GM18868 (cell line): ENCODE measurements at regions not wholly inside any gene's neighbourhood (a gene's known extent, or its start where the extent isn't known, plus 50 kb on each side); places are given as distances from the start of the nearest gene placed in this dataset.

Source experiments
- ATAC-seq: cut with Tn5 transposase; IDR thresholded peaks from one replicate; pipeline ENCODE4 v1.9.1; 2021; ENCODE audit warnings: mild to moderate bottlenecking, moderate library complexity; ENCODE audit not compliant: unreplicated experiment

DNA sequence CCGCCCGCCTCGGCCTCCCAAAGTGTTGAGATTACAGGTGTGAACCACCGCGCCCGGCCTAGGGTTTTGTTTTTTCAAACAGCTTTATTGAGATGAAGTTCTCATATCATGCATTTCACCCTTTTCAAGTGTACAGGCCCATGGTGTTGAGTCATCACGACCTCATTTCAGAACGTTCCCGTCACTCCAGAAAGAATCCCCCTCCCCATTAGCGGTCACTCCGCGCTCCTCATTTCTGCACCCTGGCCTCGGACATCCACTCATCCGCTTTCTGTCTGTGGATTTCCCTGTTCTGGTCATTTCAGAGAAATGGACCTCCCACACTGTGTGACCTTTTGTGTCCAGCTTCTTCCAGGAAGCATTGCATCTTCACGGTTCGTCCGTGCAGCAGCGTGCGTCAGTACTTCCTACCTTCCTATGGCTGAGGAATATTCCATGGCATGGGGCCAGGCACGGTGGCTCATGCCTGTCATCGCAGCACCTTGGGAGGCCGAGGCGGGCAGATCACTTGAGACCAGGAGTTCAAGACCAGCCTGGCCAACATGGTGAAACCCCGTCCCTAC lies 135.2 kb upstream of the GSE1 start:
- ATAC-seq: no peak

GRCh38 chr16:85479972-85480726 lies 133.0 kb upstream of the GSE1 start:
- no peak for ATAC-seq

DNA sequence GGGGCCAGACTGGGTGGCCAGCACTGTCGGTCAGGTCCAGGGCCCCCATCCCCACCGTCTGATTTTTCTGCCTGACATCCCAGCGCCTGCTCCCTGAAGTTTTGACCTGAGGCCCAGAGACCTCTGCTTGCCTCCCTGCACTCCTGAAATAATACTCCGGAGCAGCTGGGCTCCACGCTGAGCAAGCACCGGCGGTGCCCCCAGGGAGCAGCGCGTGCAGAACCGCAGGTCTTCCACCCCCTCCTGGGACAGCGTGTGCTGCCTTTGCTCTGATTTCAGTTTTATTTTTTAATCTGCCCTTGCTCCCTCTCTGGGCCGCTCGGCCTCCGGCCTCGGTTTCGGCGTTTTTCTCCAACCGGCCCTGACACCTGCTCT lies 132.4 kb upstream of the GSE1 start:
- no peak for ATAC-seq

DNA sequence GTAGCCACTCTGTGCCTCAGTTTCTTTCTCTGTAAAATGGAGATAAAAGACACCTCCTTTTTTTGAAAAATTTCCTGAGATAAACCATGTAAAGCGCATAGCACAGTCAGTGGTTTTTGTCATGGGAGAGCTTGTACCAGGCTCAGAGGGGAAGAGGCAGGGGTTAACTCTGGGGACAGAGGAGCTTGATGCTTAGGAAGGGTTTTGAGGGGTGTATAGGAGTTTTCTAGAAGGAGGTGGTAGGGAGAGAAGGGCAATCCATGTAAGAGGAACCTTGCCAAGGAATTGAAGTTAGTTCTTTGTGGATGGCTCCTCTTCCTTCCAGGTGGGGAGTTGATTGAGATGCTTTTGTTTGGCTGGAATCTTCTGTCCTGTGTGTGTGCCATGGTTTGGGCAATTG lies 131.9 kb upstream of the GSE1 start:
- no peak for ATAC-seq

- ATAC-seq: no peak
Measured at GRCh38 chr16:85481738-85482137, 131.4 kb upstream of the GSE1 start.

DNA sequence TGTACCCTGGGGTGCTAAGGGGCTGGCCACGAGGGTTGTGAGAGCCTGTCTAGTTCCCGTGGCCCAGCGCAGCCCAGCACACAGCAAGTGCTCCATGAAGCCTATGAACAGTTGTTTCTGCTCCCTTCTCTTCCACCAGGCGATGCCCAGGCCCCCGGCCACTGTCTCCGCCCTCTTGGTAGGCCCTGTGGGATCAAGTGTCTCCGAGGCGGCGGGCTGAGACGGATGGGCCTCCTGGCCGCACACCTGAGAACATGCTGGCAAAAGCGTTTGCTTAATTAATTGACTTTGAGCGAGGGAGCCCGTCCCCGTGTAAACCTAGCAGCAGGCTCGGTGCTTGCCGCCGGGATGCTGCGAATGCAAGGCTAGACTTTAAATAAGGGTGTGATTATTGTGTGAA lies 129.7 kb upstream of the GSE1 start:
- no peak for ATAC-seq

DNA sequence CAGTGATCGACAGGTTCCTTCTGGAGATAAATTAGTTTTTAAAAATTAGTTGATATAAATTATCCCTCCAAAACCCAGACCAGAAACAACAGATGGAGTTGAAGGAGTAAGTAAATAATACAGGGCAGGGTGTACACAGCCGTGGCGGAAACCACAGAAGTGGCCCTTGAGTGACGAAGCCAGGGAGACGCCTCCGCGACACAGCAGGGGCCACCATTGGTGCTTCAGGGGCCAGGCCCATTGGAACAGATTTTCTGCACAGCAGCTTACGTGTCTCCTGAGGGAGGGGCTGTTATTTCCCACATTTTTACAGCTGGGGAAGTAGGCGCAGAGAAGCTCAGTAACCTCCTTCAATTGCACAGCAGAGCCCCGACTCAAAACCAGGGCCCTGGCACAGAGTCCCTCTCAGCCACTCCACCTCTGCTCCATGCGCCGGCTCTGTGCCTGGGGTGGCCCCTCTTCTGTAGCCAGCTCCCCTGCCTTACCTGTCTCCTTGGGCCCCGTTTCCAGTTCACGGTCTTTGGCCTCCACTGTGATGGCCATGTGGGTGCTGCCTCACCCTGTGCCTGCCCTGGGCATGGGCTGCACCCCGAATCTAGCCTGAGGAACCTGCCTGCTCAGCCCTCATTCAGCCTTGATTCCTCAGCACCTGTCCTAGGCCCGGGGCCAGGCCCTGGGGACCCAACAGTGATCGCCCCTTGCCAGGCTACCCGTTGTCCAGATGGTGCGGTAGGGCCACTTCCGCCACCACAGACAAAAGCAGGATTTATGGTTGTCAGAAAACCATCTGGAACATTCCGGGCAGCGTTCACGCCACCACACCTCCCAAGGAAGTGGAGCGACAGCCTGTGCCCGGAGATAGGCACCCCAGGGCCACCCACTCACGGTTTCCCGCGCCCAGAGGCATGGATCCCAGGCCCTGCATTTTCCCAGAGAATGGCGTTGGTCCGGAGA lies 128.5 kb upstream of the GSE1 start:
- no peak for ATAC-seq

DNA sequence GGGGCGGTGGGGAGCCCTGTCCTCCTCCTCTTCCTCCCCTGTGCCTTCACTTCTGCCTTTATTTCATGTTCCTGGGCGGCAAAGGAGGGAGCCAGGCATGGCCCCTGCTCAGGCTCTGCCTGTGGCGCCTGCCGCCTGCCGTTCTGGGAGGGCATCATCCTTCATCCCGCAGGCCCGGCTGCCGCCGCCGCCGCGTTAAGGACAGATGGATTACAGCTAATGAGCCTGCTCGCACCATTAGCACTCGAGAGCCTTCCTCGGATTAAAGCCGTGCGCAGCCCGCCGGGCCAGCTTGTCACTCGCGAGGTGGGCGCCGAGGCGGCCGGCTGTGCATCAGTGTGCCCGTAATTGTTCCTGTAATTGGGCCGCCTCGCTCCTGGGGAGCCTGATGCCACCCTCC lies 127.7 kb upstream of the GSE1 start:
- ATAC-seq: no peak

- ATAC-seq: no peak
Measured at GRCh38 chr16:85486256-85486915, 126.7 kb upstream of the GSE1 start.

DNA sequence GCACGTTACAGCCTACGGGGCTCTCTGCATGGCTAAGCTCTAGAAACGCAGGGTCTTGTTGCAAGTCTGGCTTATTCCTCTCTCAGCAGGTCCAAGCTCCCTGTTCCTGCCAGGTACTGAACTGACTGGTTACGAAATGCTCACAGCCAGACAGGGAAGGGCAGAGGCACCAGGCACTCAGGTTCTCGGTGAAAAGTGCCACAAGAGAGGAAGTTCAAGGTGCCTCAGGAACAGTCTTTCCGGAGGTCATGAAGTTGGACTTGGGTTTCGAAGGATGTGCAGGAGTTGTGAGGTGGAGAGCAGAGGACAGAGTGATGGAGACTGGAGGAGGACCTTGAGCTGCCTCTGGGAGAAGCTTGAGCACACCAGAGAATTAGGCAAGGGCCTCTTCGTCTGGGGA lies 124.7 kb upstream of the GSE1 start:
- ATAC-seq: no peak

DNA sequence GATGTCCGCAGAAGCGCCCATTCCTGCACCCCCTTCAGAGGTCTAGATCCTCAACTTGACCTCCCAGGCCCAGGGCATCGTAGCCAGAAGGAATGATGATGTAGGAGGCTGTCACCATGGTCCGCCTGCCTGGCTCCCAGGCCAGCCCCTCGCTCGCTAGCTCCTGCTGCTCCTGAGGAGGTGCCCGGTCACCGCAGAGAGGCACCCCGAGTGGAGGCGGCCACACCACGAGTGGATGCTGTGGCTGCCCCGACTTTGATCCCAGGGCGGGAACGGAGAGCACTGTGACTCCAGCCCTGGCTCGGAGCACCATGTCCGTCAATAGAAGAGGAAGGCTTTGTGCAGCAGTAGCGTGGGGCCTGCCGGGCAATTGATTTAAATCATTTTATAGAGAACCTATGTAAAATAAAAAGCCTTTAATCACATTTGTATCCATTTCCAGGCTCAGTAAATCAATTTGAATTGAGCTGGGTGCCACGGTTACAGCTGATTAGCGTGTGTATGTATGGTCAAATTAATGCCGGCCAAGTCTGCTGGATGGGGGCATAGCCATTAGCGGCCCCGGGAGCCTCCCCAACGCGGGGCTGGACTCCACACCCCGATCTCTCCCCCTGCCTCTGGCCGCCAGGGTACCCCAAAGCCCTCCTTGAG lies 122.6 kb upstream of the GSE1 start:
- no peak for ATAC-seq

DNA sequence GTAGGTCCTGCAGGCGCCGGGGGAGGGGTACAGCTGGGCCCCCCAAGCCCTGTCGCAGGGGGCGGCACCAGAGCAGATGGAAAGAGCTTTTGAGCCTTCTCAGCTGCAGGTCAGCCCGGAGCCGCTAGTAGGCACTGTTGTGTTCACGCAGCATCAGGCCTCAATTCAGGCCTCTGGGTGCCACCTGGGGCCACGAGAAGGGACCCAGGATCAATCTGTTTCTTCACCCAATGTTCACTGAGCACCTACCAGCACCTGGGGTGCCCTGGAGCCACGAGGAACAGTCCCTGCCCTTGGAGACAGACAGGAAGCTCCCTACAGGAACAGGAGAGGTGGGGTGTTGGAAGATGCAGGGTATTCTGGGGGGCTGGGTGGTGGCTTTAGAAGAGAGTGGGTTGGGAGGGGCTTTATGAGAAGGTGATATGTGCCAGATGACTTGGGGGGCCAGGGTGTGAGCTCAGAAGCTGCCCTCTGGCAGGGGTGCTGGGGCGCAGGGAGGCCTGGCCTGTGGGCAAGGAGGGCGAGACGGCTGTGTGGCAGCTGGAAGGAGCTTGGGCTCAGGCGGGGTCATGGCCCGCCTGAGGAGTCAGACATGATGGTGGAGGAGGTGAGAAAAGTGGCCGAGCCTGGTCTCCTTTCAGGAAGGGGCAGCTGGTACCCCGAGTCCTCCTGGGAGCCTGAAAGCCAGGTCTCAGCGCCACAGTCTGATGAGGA lies 121.9 kb upstream of the GSE1 start:
- ATAC-seq: no peak

DNA sequence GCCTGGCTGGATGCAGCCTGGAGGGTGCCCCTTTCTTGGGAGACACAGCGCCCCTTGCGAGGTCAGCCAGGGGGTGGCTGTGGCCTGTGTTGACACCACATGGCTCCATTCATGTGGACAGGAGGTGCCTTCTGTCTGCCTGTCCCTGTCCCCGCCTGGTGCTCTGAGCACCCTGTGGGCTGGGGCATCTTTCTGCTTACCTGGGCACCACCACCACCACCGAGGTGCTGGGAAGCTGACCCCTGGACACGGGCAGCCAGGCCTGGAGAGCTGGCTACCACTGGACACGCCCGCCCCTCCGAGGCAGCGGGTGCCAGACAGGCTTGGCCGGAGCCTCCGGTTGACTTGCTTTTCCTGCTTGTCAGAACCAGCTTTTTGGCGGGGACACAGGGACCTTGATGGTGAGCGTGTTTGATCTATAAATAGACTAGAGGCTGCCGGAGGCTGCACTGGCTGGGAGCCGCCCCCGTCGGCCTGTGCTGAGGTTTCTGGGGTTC lies 121.3 kb upstream of the GSE1 start:
- no peak for ATAC-seq

DNA sequence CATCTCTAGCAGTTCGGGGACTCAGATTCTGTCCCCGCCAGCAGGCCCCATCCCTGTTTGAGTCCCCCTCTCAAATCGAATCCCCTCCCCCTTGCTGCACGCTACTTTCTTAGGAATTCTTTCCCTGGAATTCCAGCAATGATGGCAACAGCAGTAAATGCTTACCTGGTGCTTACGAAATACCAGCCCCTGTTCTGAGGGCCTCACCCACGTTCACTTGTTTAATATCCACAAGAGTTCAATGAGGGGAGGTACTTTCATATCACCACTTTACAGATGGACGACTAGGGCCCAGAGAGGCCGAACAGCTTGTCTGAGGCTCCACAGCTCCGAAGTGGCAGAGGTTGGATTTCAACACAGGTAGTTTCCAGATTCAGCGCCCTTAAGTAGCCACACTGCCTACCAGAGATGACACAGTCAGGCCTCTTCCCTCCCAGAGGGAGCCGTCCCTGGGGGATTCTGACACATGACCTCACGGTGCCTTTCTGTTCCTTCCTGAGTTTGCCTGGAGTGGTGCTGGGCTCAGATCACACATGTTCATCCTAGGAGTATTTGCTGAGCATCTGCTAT lies 120.7 kb upstream of the GSE1 start:
- ATAC-seq: no peak

DNA sequence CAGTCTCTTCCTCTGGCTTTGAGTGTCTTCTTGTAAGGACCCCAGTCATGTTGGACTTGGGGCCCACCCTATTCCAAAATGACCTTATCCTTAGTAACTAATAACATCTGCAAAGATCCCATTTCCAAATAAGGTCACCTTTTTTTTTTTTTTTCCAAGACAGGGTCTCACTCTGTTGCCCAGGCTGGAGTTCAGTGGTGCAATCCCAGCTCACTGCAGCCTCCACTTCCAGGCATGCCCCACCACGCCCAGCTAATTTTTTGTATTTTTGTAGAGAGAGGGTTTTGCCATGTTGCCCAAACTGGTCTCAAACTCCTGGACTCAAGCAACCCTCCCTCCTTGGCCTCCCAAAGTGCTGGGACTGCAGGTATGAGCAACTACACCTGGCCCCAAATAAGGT lies 118.8 kb upstream of the GSE1 start:
- no peak for ATAC-seq

- no peak for ATAC-seq
Measured at GRCh38 chr16:85495259-85495658, 117.9 kb upstream of the GSE1 start.

DNA sequence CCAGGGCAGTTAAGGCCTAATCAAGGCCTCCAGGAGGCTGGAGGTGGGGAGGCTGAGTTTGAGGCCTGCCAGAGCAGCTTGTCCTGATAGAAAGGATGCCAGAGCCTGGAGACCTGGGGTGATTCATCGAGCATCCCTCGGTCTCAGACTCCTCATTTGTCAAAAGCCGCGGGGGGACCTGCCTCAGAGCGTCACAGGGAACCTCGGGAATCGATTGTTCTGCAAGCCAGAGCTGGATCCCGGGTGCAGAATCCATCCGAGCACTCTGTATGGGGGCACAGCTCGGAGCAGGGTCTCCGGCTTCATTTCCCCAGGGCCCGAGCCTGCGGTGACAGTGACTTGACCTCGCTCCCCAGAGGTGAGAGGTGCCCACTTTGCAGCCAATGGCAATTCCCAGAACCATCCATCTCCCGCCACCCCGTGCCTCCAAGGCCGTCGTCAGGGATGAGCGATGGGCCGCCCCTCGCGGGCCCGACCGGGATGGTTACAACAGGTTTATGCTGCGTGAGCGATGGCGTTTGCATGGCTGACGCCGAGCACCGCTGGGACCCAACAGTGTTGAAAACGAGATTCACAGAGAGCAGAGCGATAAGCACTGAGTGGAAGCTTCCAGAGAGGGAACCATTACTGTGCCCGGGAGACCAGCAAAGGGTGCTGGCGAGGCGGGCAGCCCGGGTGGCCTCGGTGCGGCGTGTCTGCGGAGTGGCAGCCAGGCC lies 117.1 kb upstream of the GSE1 start:
- no peak for ATAC-seq

DNA sequence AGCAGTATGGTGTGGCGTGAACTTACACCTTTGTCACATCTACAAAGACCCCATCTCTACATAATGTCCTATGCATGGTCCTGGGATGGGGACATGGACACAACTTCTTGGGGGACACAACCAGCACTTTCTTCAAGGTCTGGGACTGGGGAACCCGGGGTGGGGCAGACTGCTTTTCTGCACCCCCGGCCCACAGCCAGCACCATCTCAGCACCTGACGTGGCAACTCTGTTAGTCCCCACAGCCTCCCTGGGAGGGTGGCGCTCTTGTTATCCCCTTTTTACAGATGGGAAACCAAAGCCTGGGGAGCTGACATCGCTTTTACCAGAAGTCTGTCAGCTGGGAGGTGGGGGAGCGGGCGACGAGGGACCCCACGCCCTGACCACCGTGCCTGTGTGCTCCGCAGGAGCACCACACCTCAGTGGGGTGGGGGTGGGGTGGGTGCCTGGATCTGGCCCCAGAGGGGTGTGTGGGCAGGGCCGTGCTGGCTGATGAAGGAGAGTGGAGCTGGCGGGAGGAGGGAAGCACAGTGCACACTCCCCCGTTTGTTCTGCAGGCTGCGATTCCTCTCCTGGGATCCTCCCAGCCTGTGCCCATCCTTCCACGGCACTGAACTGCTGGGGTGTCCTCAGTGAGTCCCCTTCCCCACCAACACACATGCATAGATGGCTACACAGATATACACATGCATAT lies 115.4 kb upstream of the GSE1 start:
- no peak for ATAC-seq
